Stimulated activated naive CD4-positive, alpha-beta T cell treated with Interleukin-2 at 50 U/mL for 16 hours (primary cell): ENCODE measurements at regions not wholly inside any gene's neighbourhood (a gene's known extent, or its start where the extent isn't known, plus 50 kb on each side); places are given as distances from the start of the nearest gene placed in this dataset.

ENCODE experiments used
- DNase-seq: peaks from one replicate; lab custom pipeline; 2025; lab: John Stamatoyannopoulos, UW

- no peak for DNase-seq
Measured at GRCh38 chr13:31441800-31442510, 242.2 kb downstream of the B3GLCT start.

- no peak for DNase-seq
Measured at GRCh38 chr13:31442571-31442970, 242.8 kb downstream of the B3GLCT start.

GRCh38 chr13:31444266-31444856 is 244.6 kb downstream of the B3GLCT start:
- no peak for DNase-seq

- no peak for DNase-seq
Measured at GRCh38 chr13:31452525-31452924, 252.8 kb downstream of the B3GLCT start.

- DNase-seq: no peak
Measured at GRCh38 chr13:31455581-31455980, 255.8 kb downstream of the B3GLCT start.

- no peak for DNase-seq
Measured at GRCh38 chr13:31456056-31456455, 256.3 kb downstream of the B3GLCT start.

- DNase-seq: no peak
Measured at GRCh38 chr13:31460061-31460460, 260.3 kb downstream of the B3GLCT start.

- no peak for DNase-seq
Measured at GRCh38 chr13:31461923-31462322, 262.1 kb downstream of the B3GLCT start.

- DNase-seq: no peak
Measured at GRCh38 chr13:31462766-31463165, 263.0 kb downstream of the B3GLCT start.

- no peak for DNase-seq
Measured at GRCh38 chr13:31468114-31468902, 268.5 kb downstream of the B3GLCT start.

- no peak for DNase-seq
Measured at GRCh38 chr13:31469377-31469776, 269.6 kb downstream of the B3GLCT start.

GRCh38 chr13:31476266-31476665 is 263.1 kb upstream of the RXFP2 start:
- DNase-seq: no peak

GRCh38 chr13:31476753-31477152 is 262.6 kb upstream of the RXFP2 start:
- no peak for DNase-seq

- DNase-seq: no peak
Measured at GRCh38 chr13:31477961-31478360, 261.4 kb upstream of the RXFP2 start.

GRCh38 chr13:31485183-31485582 is 254.1 kb upstream of the RXFP2 start:
- DNase-seq: no peak

GRCh38 chr13:31485651-31486051 is 253.7 kb upstream of the RXFP2 start:
- DNase-seq: no peak

GRCh38 chr13:31495336-31495735 is 244.0 kb upstream of the RXFP2 start:
- no peak for DNase-seq

- DNase-seq: no peak
Measured at GRCh38 chr13:31499274-31499673, 240.1 kb upstream of the RXFP2 start.

GRCh38 chr13:31503626-31504025 is 235.7 kb upstream of the RXFP2 start:
- no peak for DNase-seq

- no peak for DNase-seq
Measured at GRCh38 chr13:31504918-31505317, 234.4 kb upstream of the RXFP2 start.

GRCh38 chr13:31512331-31512730 is 227.0 kb upstream of the RXFP2 start:
- no peak for DNase-seq

GRCh38 chr13:31514932-31515331 is 224.4 kb upstream of the RXFP2 start:
- no peak for DNase-seq

- no peak for DNase-seq
Measured at GRCh38 chr13:31515427-31515826, 223.9 kb upstream of the RXFP2 start.
